Mesothelial cell of epicardium (in vitro differentiated cells): ENCODE measurements at regions not wholly inside any gene's neighbourhood (a gene's known extent, or its start where the extent isn't known, plus 50 kb on each side); places are given as distances from the start of the nearest gene placed in this dataset.

Experiments used
- DNase-seq, 2 experiments: peaks; one replicate each; pipeline ENCODE4 v3.0.0; 2021; ENCODE audit warnings: low spot score in 2 of 2; ENCODE audit not compliant: unreplicated experiment in 2 of 2
- H3K27ac Mint-ChIP-seq: 2 replicates; pipeline ENCODE4 v1.8.0; 2021; ENCODE audit warnings: mixed read lengths
- H3K27me3 Mint-ChIP-seq: 2 replicates; pipeline ENCODE4 v1.8.0; 2021; ENCODE audit warnings: low read depth, mixed read lengths
- H3K36me3 Mint-ChIP-seq: 2 replicates; pipeline ENCODE4 v1.8.0; 2021; ENCODE audit warnings: mixed read lengths
- H3K4me1 Mint-ChIP-seq: 2 replicates; pipeline ENCODE4 v1.8.0; 2021; ENCODE audit warnings: mixed read lengths
- H3K4me3 Mint-ChIP-seq: 2 replicates; pipeline ENCODE4 v1.8.0; 2021; ENCODE audit warnings: mild to moderate bottlenecking, moderate library complexity, mixed read lengths
- H3K9me3 Mint-ChIP-seq: 2 replicates; pipeline ENCODE4 v1.8.0; 2021; ENCODE audit warnings: mixed read lengths
- TF ChIP-seq, protein P1 (sequence below): fragments of 200-600 bp; sonication (generic); IDR thresholded peaks from one replicate; pipeline ENCODE4 v1.5.0; 2021; ENCODE audit warnings: antibody characterized with exemption; ENCODE audit not compliant: unreplicated experiment

DNA sequence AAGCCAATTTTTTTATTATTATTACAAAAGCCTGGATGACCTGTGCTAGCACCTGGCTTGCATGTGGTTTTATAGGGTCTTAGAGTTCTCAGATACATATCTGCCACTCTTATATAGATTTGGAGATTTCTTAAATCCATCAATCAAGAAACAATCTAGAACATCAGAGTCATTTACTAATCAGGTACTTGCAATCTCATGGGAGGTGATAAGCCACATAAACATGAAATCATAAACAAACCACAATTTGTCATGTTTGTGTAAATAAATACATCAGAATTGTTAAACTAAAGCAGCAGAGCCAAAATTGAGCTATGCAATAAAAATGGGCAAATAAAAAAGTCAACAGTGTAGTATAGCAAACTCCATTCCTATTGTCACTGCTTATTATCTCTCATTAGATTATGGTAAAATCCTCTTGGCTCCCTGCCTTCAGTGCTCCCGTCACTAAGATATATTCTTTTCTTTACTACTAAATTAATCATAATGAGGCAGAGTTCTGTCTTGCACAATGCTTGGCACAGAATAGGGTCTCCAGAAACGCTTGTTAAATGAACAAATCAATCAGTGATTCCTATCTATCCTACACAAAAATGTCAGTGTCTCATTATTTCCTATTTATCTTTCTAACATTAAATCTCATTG is 108.7 kb upstream of the TTC29 start:
- H3K4me1 Mint-ChIP-seq: peaks cover 29% of the 10 kb centered on the region
- DNase-seq: no peak
- peaks cover 7% of the 10 kb centered on the region for H3K9me3 Mint-ChIP-seq
- H3K27me3 Mint-ChIP-seq: no peaks in the 10 kb centered on the region
- TF ChIP-seq, protein P1, sequence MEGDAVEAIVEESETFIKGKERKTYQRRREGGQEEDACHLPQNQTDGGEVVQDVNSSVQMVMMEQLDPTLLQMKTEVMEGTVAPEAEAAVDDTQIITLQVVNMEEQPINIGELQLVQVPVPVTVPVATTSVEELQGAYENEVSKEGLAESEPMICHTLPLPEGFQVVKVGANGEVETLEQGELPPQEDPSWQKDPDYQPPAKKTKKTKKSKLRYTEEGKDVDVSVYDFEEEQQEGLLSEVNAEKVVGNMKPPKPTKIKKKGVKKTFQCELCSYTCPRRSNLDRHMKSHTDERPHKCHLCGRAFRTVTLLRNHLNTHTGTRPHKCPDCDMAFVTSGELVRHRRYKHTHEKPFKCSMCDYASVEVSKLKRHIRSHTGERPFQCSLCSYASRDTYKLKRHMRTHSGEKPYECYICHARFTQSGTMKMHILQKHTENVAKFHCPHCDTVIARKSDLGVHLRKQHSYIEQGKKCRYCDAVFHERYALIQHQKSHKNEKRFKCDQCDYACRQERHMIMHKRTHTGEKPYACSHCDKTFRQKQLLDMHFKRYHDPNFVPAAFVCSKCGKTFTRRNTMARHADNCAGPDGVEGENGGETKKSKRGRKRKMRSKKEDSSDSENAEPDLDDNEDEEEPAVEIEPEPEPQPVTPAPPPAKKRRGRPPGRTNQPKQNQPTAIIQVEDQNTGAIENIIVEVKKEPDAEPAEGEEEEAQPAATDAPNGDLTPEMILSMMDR: no peak
- H3K27ac Mint-ChIP-seq: no peak overlapping the region
- H3K36me3 Mint-ChIP-seq: peaks cover 2% of the 10 kb centered on the region
- H3K4me3 Mint-ChIP-seq: no peak overlapping the region

DNA sequence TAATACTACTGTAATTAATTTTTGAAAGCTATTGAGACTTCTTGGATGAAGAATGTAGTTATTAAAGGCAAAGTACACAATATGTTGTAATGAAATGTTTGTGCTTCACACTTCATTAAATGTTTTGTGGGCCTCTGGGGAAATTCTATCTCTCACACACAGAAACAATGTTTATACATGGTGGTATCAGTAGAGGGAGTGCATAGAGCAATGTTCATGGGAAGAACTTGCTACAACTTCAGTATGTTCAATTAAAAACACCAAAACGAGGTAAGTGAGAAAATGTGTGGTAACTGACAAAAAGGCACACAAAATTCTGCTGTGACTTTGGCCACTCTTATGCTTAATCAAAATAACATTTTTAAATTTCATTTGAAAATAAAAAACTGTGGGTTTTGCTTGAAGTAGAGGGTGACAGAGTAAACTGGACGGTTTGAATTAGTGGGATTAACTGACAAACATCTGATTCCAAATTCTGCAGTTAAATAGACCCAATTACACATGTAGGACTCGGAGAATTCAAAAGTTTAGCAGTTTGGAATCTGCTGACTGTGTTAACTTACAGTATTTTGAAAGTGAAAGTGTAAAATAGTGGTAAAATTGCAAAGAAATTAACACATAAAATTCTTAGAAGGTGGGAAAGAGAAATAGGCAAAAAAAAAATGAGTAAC is 111.4 kb upstream of the TTC29 start:
- DNase-seq: no peak
- Mint-ChIP-seq H3K4me1 (peaks cover 24% of the 10 kb centered on the region), H3K4me3 (peak overlapping the region; percentile 59), H3K27ac (peak overlapping the region; percentile 70), H3K27me3 (no peaks in the 10 kb centered on the region), H3K9me3 (peaks cover 3% of the 10 kb centered on the region), H3K36me3 (no peaks in the 10 kb centered on the region)
- TF ChIP-seq, protein P1: no peak

DNA sequence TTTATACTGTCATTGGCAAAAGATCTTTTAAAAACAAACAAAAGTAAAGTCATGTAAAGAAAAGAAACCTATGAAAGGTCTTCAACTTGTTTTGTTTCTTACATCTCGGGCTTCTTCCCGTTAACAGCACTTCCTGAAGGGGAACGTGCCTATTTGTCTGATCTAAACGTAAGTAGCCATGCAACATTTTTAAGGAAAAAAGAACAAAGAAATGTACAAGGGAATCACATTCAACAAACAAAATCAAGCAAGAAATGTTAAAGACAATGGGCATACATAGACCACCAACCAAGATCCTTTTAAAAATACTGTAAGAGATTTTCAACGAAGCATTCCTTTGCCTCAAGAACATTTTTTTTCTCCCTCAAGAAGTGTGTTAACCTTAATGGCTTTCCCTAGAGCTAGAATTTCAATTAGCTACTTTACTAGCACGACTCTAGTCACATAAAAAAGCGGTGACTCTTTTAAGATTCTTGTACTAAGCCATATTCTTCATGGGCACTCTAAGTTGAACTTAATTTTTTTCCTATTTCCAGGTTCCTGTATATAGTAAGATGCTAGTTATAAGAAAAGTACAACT is 112.0 kb upstream of the TTC29 start:
- Mint-ChIP-seq H3K9me3 (no peaks in the 10 kb centered on the region), H3K27ac (peak overlapping the region; percentile 70), H3K4me1 (peaks cover 24% of the 10 kb centered on the region), H3K27me3 (no peaks in the 10 kb centered on the region), H3K4me3 (peak overlapping the region; percentile 59), H3K36me3 (no peaks in the 10 kb centered on the region)
- DNase-seq: no peak
- TF ChIP-seq, protein P1: no peak

DNA sequence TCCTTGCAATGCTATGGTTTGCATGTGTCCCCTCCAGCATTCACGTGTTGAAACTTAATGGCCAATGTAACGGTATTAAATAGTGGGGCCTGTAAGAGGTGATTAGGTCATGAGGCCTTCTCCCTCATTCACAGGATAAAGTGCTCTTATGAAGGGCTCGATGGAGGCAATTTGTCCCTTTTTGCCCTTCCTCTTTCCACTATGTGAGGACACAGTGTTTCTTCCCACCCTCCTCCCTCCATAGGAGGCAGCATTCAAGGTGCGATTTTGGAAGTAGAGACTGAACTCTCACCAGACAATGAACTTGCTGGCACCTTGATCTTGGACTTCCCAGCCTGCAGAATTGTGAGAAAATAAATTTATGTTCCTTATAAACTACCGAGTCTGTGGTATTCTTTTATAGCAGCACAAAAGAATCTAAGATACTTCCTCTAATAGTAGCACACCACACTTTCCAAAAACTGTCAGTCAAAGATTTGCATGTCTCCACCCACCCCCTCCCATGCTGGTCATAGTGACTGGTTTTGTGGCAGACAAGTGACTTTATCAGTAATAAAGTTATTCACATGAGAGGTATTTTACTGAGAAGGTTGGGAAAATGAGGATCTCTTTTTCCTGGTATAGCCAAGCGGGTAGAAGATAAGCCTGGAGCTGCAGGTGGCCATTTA is 113.5 kb upstream of the TTC29 start:
- Mint-ChIP-seq H3K4me1 (peaks cover 24% of the 10 kb centered on the region), H3K9me3 (no peaks in the 10 kb centered on the region), H3K36me3 (no peaks in the 10 kb centered on the region), H3K4me3 (no peak overlapping the region), H3K27ac (no peak overlapping the region), H3K27me3 (no peaks in the 10 kb centered on the region)
- DNase-seq: no peak
- TF ChIP-seq, protein P1: no peak

DNA sequence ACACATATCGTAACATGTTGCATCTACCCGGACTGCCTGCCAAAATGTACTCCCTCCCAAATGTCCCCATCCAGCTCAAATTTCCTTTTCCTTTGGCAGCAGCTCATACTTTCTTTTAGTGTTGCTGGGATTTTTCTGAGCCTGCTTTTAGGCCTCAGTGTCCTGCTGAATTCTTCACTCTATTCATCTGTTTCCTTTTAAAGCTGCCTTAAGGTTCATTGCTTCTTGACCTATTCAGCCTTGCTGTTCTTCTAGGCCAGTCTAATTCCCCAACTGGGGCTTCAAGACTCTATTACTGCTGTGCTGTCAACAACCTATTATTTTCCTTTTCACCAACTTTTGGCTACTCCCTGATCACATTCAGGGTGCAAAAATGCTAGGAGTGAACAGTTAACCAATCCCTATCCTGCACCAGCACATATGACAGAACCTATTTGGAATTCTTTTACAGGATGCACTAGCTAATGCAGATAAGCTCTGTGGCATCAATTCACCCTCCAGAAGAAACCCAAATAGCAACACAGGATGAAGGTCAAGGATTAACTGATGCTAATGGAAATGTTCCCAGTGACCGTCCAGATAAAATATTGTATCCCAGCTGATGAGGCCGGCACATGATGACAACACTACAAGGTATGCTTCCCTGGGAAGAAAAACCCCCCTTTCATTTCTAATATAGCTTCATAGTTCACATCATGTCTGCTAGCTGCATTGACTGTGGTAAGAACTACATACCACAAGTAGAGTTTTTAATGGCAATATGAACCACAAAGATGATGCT is 114.7 kb upstream of the TTC29 start:
- Mint-ChIP-seq H3K27me3 (no peaks in the 10 kb centered on the region), H3K4me1 (peaks cover 17% of the 10 kb centered on the region), H3K27ac (peak overlapping the region; percentile 54), H3K4me3 (no peak overlapping the region), H3K36me3 (no peaks in the 10 kb centered on the region), H3K9me3 (no peaks in the 10 kb centered on the region)
- TF ChIP-seq, protein P1: no peak
- DNase-seq: no peak
